Neuronal stem cell (in vitro differentiated cells): ENCODE measurements at regions not wholly inside any gene's neighbourhood (a gene's known extent, or its start where the extent isn't known, plus 50 kb on each side); places are given as distances from the start of the nearest gene placed in this dataset.
"Not testable (repeated sequence)": the region's sequence is repeated elsewhere in the genome, so short reads cannot be mapped to it uniquely, and the experiment has no call there.

ENCODE experiments used
- DNase-seq: peaks from one replicate; pipeline ENCODE4 v3.0.0-alpha.2; 2013; ENCODE audit warnings: low spot score
- H2AFZ ChIP-seq: one replicate; pipeline ENCODE4 v1.6.1; 2013; ENCODE audit warnings: mild to moderate bottlenecking, low read length, inconsistent platforms
- H2AK5ac ChIP-seq: 2 replicates; pipeline ENCODE4 v1.6.1; 2013; ENCODE audit warnings: low read depth, mild to moderate bottlenecking, inconsistent platforms, low read length, moderate library complexity, mixed read lengths
- H2BK120ac ChIP-seq: 2 replicates; pipeline ENCODE4 v1.6.1; 2013; ENCODE audit warnings: low read depth, mild to moderate bottlenecking, inconsistent platforms, low read length, moderate library complexity, mixed read lengths
- H2BK12ac ChIP-seq: one replicate; pipeline ENCODE4 v1.6.1; 2013; ENCODE audit warnings: low read length, inconsistent platforms
- H2BK15ac ChIP-seq: 2 replicates; pipeline ENCODE4 v1.6.1; 2013; ENCODE audit warnings: mild to moderate bottlenecking, low read length, inconsistent platforms, mixed read lengths
- H2BK5ac ChIP-seq: one replicate; pipeline ENCODE4 v1.6.1; 2013; ENCODE audit warnings: inconsistent platforms, mild to moderate bottlenecking, low read length, moderate library complexity
- H3K14ac ChIP-seq: one replicate; pipeline ENCODE4 v1.6.1; 2013; ENCODE audit warnings: low read length, inconsistent platforms
- H3K18ac ChIP-seq: 2 replicates; pipeline ENCODE4 v1.6.1; 2013; ENCODE audit warnings: low read length, inconsistent platforms
- H3K23ac ChIP-seq: 2 replicates; pipeline ENCODE4 v1.6.1; 2013; ENCODE audit warnings: low read depth, mild to moderate bottlenecking, mixed read lengths, low read length, inconsistent platforms; ENCODE audit not compliant: poor library complexity
- H3K27ac ChIP-seq: replicated peaks from 3 replicates; pipeline ENCODE4 v1.5.1; 2013; ENCODE audit warnings: low read length, inconsistent platforms
- H3K27me3 ChIP-seq, 3 experiments: 2 replicates each; pipeline ENCODE4 v1.6.1; 2013; ENCODE audit warnings: low read length in 3 of 3, mild to moderate bottlenecking in 2 of 3, inconsistent platforms in 1 of 3, low read depth in 1 of 3, mixed read lengths in 1 of 3, moderate library complexity in 1 of 3; ENCODE audit not compliant: control insufficient read depth in 3 of 3, insufficient read depth in 3 of 3
- H3K36me3 ChIP-seq, 2 donors: replicated peaks in 1 of 2; 2 replicates each; pipeline ENCODE4 v1.6.1; 2013; ENCODE audit warnings: low read length in 2 of 2; ENCODE audit not compliant: control insufficient read depth in 2 of 2, insufficient read depth in 2 of 2
- H3K4ac ChIP-seq: 2 replicates; pipeline ENCODE4 v1.6.1; 2013; ENCODE audit warnings: inconsistent platforms, mild to moderate bottlenecking, low read length, moderate library complexity
- H3K4me1 ChIP-seq, 2 donors: 1 replicate in 1 of 2; 2 replicates in 1 of 2; pipeline ENCODE4 v1.6.1; 2013; ENCODE audit warnings: low read length in 2 of 2, low read depth in 1 of 2; ENCODE audit not compliant: control insufficient read depth in 2 of 2, insufficient read depth in 1 of 2
- H3K4me2 ChIP-seq: one replicate; pipeline ENCODE4 v1.6.1; 2013; ENCODE audit warnings: mild to moderate bottlenecking, low read length, inconsistent platforms; ENCODE audit not compliant: insufficient read depth, poor library complexity, severe bottlenecking
- H3K4me3 ChIP-seq, 2 donors: 2 replicates each; pipeline ENCODE4 v1.5.1; 2013; ENCODE audit warnings: low read length in 2 of 2, mild to moderate bottlenecking in 2 of 2, inconsistent platforms in 1 of 2, moderate library complexity in 1 of 2
- H3K79me1 ChIP-seq: one replicate; pipeline ENCODE4 v1.6.1; 2013; ENCODE audit warnings: low read depth, mild to moderate bottlenecking, inconsistent platforms, low read length, moderate library complexity
- H3K9ac ChIP-seq: one replicate; pipeline ENCODE4 v1.6.1; 2013; ENCODE audit warnings: mild to moderate bottlenecking, low read depth, low read length, inconsistent platforms; ENCODE audit not compliant: poor library complexity
- H3K9me3 ChIP-seq, 2 donors: replicated peaks in 1 of 2; 2 replicates each; pipeline versions ENCODE3 to v1.6.1; 2013; ENCODE audit warnings: low read length in 2 of 2, mild to moderate bottlenecking in 2 of 2, inconsistent platforms in 1 of 2, low read depth in 1 of 2, mixed read lengths in 1 of 2, moderate library complexity in 1 of 2; ENCODE audit not compliant: control insufficient read depth in 2 of 2, insufficient read depth in 1 of 2
- H4K8ac ChIP-seq: one replicate; pipeline ENCODE4 v1.6.1; 2013; ENCODE audit warnings: low read depth, mild to moderate bottlenecking, inconsistent platforms, low read length, moderate library complexity
- H4K91ac ChIP-seq: one replicate; pipeline ENCODE4 v1.6.1; 2013; ENCODE audit warnings: low read length, low read depth, mild to moderate bottlenecking, inconsistent platforms; ENCODE audit not compliant: poor library complexity
- WGBS, 2 donors: extraction: QIAGEN DNeasy Blood & Tissue Kit; methylation state at CpG; one replicate each; pipeline ENCODE4 v1.1.7; 2013; ENCODE audit warnings: missing lambda C conversion rate in 2 of 2, mixed read lengths in 1 of 2; ENCODE audit not compliant: insufficient read length in 2 of 2, insufficient replicate concordance in 1 of 2; ENCODE audit errors: extremely low coverage in 2 of 2; 5-methylcytosine and 5-hydroxymethylcytosine counted together

DNA sequence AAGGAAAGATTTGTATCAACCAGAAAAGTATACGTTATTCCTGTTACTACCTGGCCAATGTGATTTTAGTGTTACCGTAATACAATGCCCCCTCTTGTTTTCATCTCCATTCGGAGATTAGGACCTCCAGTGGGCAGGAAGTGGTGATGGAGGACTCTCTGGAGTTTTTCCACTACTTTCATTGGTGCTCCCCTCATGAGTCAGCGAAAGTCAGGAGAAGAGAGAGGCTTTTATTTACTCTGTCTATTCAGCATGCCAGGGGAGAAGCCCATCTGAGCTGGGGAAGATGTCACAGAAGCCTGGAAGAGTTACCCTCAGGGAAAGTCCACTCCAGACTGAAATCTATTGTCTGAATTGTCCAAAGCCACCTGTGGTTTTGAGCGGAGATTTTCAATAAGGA, 88.2 kb upstream of the THUMPD2 start:
- no peak overlapping the region for H2AFZ ChIP-seq
- H3K9me3 ChIP-seq = no peaks in the 10 kb centered on the region
- no peak overlapping the region for H3K4ac ChIP-seq
- no CpG with 5 or more reads among the region's 5 CpGs for WGBS, 2 donors
- H2BK5ac ChIP-seq = no peak overlapping the region
- no peak overlapping the region for H3K18ac ChIP-seq
- no peak overlapping the region for H3K27ac ChIP-seq
- H3K14ac ChIP-seq = no peak overlapping the region
- no peak overlapping the region for H2BK12ac ChIP-seq
- H3K23ac ChIP-seq = no peak overlapping the region
- DNase-seq = no peak
- no peak overlapping the region for H2BK15ac ChIP-seq
- H4K91ac ChIP-seq = no peak overlapping the region
- H3K4me2 ChIP-seq = no peak overlapping the region
- no peak overlapping the region for H4K8ac ChIP-seq
- no peak overlapping the region for H2BK120ac ChIP-seq
- H3K36me3 ChIP-seq = no peaks in the 10 kb centered on the region
- no peak overlapping the region for H3K9ac ChIP-seq
- peaks cover 4% of the 10 kb centered on the region in 2 donors for H3K4me1 ChIP-seq
- H3K4me3 ChIP-seq = no peak overlapping the region
- no peaks in the 10 kb centered on the region for H3K27me3 ChIP-seq
- no peaks in the 10 kb centered on the region for H3K79me1 ChIP-seq
- no peak overlapping the region for H2AK5ac ChIP-seq

DNA sequence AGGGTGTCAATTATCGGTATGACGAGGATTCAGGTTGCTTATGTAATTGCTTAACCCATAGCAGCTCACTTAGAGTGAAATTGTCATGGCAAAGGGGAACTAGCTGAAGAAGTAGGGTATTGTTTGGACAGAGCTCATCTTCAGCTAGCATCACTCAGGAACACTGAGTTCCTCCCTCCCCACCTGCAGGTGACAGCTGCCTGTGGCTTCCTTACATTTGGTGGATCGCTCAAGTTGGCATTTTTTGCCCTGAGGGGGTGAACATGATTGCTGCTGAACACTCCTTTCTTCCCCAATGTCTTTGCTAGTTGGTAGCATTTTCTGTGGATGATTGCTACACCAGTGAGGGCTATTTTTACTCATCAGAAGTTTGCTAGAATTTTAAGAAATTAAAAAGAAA, 86.7 kb upstream of the THUMPD2 start:
- Histone ChIP-seq H3K36me3 (no peaks in the 10 kb centered on the region), H3K27me3 (no peaks in the 10 kb centered on the region), H3K9ac (no peak overlapping the region), H3K79me1 (no peaks in the 10 kb centered on the region), H4K8ac (no peak overlapping the region), H3K4me2 (no peak overlapping the region), H3K4me3 (no peak overlapping the region), H3K23ac (no peak overlapping the region), H2AK5ac (no peak overlapping the region), H3K4ac (no peak overlapping the region), H2BK12ac (no peak overlapping the region), H3K4me1 (no peaks in the 10 kb centered on the region), H4K91ac (no peak overlapping the region), H2BK120ac (no peak overlapping the region), H2BK5ac (no peak overlapping the region), H3K18ac (no peak overlapping the region), H3K14ac (no peak overlapping the region), H2BK15ac (no peak overlapping the region), H3K9me3 (no peaks in the 10 kb centered on the region), H2AFZ (no peak overlapping the region), H3K27ac (no peak overlapping the region)
- WGBS, 2 donors = no CpG with 5 or more reads among the region's 3 CpGs
- DNase-seq = no peak

DNA sequence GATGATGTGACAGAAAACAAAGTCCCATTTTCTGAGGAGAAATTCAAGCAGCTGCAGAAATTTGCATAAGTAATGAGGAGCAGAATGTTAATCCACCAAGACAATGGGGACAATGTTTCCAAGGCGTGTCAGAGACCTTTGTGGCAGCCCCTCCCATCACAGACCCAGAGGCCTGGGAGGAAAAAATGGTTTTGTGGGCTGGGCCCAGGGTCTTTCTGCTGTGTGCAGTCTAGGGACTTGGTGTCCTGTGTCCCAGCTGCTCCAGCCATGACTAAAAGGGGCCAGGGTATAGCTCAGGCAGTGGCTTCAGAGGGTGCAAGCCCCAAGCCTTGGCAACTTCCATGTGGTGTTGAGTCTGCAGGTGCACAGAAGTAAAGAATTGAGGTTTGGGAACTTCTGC, 84.6 kb upstream of the THUMPD2 start:
- not testable (repeated sequence) for H4K8ac ChIP-seq, H3K27me3 ChIP-seq, H3K4me2 ChIP-seq, H3K9me3 ChIP-seq, H3K4ac ChIP-seq, H2BK5ac ChIP-seq, H2AFZ ChIP-seq, H3K4me3 ChIP-seq, H2AK5ac ChIP-seq, H3K79me1 ChIP-seq, H3K4me1 ChIP-seq, H2BK12ac ChIP-seq, H4K91ac ChIP-seq, H3K23ac ChIP-seq, H2BK120ac ChIP-seq, H3K27ac ChIP-seq, DNase-seq, H3K14ac ChIP-seq, H2BK15ac ChIP-seq, H3K36me3 ChIP-seq, H3K18ac ChIP-seq, H3K9ac ChIP-seq
- WGBS, 2 donors = no CpG with 5 or more reads among the region's 1 CpG

GRCh38 chr2:39860538-39860937, 81.5 kb upstream of the THUMPD2 start:
- Histone ChIP-seq H3K36me3 (no peaks in the 10 kb centered on the region), H2BK5ac (no peak overlapping the region), H2BK15ac (no peak overlapping the region), H3K4me3 (no peak overlapping the region), H3K9me3 (no peaks in the 10 kb centered on the region), H4K91ac (no peak overlapping the region), H3K23ac (no peak overlapping the region), H2BK120ac (no peak overlapping the region), H3K14ac (no peak overlapping the region), H2AK5ac (no peak overlapping the region), H3K9ac (no peak overlapping the region), H4K8ac (no peak overlapping the region), H3K4ac (no peak overlapping the region), H3K18ac (no peak overlapping the region), H3K27ac (no peak overlapping the region), H2AFZ (no peak overlapping the region), H3K4me2 (no peak overlapping the region), H2BK12ac (no peak overlapping the region), H3K27me3 (no peaks in the 10 kb centered on the region), H3K4me1 (no peaks in the 10 kb centered on the region), H3K79me1 (no peaks in the 10 kb centered on the region)
- WGBS, 2 donors = no CpG with 5 or more reads among the region's 3 CpGs
- DNase-seq = no peak
